IMR-90 (cell line): ENCODE measurements at regions not wholly inside any gene's neighbourhood (a gene's known extent, or its start where the extent isn't known, plus 50 kb on each side); places are given as distances from the start of the nearest gene placed in this dataset.

Experiments used
- ATAC-seq: fragments of 200-7000 bp; cut with Tn5 transposase; 2 replicates; pipeline ENCODE4 v1.9.1; 2020; ENCODE audit warnings: low read depth, mild to moderate bottlenecking, moderate library complexity
- BruUV-seq: library from RNA; stranded (reverse); fragments of 400-500 nt; replicated peaks from 2 replicates; lab custom pipeline; 2021; lab: Mats Ljungman, UMichigan
- CTCF ChIA-PET: fragments of 300-600 bp; formaldehyde crosslinking; extraction: SDS; loops from one replicate; lab custom pipeline; 2021; ENCODE audit warnings: antibody characterized with exemption; lab: Yijun Ruan, JAX
- POLR2A ChIA-PET: fragments of 300-600 bp; sonication (Branson Sonifier 250); formaldehyde crosslinking; loops from one replicate; lab custom pipeline; 2022; ENCODE audit warnings: antibody characterized with exemption; ENCODE audit not compliant: unreplicated experiment; lab: Charles Lee
- DNase-seq: peaks from one replicate; pipeline ENCODE4 v3.0.0; 2013
- H2AFZ ChIP-seq: replicated peaks from 2 replicates; pipeline ENCODE3; 2013; ENCODE audit warnings: low read length, mild to moderate bottlenecking; ENCODE audit not compliant: poor library complexity
- H2AK5ac ChIP-seq: 2 replicates; pipeline ENCODE4 v1.6.1; 2013; ENCODE audit warnings: low read depth, low read length, inconsistent platforms
- H2AK9ac ChIP-seq: replicated peaks from 2 replicates; pipeline ENCODE3; 2013; ENCODE audit warnings: mild to moderate bottlenecking, low read depth, low read length, moderate library complexity; ENCODE audit not compliant: poor library complexity
- H2BK120ac ChIP-seq: 2 replicates; pipeline ENCODE4 v1.6.1; 2013; ENCODE audit warnings: low read depth, low read length, inconsistent platforms
- H2BK15ac ChIP-seq: 3 replicates; pipeline ENCODE4 v1.6.1; 2013; ENCODE audit warnings: low read depth, low read length, inconsistent platforms
- H2BK20ac ChIP-seq: 2 replicates; pipeline ENCODE4 v1.6.1; 2013; ENCODE audit warnings: low read depth, mild to moderate bottlenecking, inconsistent platforms, low read length, moderate library complexity
- H2BK5ac ChIP-seq: 2 replicates; pipeline ENCODE4 v1.6.1; 2013; ENCODE audit warnings: mild to moderate bottlenecking, low read depth, low read length, inconsistent platforms; ENCODE audit not compliant: poor library complexity, severe bottlenecking
- H3K14ac ChIP-seq: replicated peaks from 2 replicates; pipeline ENCODE4 v1.6.1; 2013; ENCODE audit warnings: low read depth, low read length, inconsistent platforms
- H3K18ac ChIP-seq: 2 replicates; pipeline ENCODE4 v1.6.1; 2013; ENCODE audit warnings: low read depth, low read length, control low read depth
- H3K23ac ChIP-seq: 2 replicates; pipeline ENCODE4 v1.6.1; 2013; ENCODE audit warnings: low read depth, low read length, inconsistent platforms
- H3K27ac ChIP-seq: 2 replicates; pipeline ENCODE4 v1.5.1; 2013; ENCODE audit warnings: mild to moderate bottlenecking, control low read depth, low read length; ENCODE audit not compliant: insufficient read depth
- H3K27me3 ChIP-seq: 2 replicates; pipeline ENCODE4 v1.6.1; 2013; ENCODE audit warnings: low read length; ENCODE audit not compliant: control insufficient read depth, insufficient read depth
- H3K36me3 ChIP-seq: 2 replicates; pipeline ENCODE4 v1.6.1; 2013; ENCODE audit warnings: low read length, mixed read lengths; ENCODE audit not compliant: control insufficient read depth, insufficient read depth
- H3K4ac ChIP-seq: 2 replicates; pipeline ENCODE4 v1.6.1; 2013; ENCODE audit warnings: low read depth, low read length, inconsistent platforms
- H3K4me1 ChIP-seq: 2 replicates; pipeline ENCODE4 v1.6.1; 2013; ENCODE audit warnings: low read length, mixed read lengths; ENCODE audit not compliant: control insufficient read depth, insufficient read depth
- H3K4me2 ChIP-seq: 2 replicates; pipeline ENCODE4 v1.6.1; 2013; ENCODE audit warnings: low read depth, mild to moderate bottlenecking, control low read depth, low read length, moderate library complexity
- H3K4me3 ChIP-seq: 2 replicates; pipeline ENCODE4 v1.5.1; 2013; ENCODE audit warnings: low read depth, mild to moderate bottlenecking, control low read depth, low read length, moderate library complexity; ENCODE audit not compliant: insufficient read depth
- H3K56ac ChIP-seq: 2 replicates; pipeline ENCODE4 v1.6.1; 2013; ENCODE audit warnings: low read length, inconsistent platforms; ENCODE audit not compliant: insufficient read depth; ENCODE audit errors: extremely low read depth
- H3K79me1 ChIP-seq, 2 experiments: 2 replicates each; pipeline ENCODE4 v1.6.1; 2013; ENCODE audit warnings: low read length in 2 of 2, inconsistent platforms in 1 of 2, low read depth in 1 of 2
- H3K9ac ChIP-seq: 2 replicates; pipeline ENCODE4 v1.6.1; 2013; ENCODE audit warnings: low read depth, low read length, control low read depth
- H3K9me1 ChIP-seq: 2 replicates; pipeline ENCODE4 v1.6.1; 2013; ENCODE audit warnings: low read length, inconsistent platforms; ENCODE audit not compliant: insufficient read depth
- H3K9me3 ChIP-seq: 2 replicates; pipeline ENCODE4 v1.6.1; 2013; ENCODE audit warnings: low read length; ENCODE audit not compliant: control insufficient read depth, insufficient read depth
- H4K20me1 ChIP-seq: 2 replicates; pipeline ENCODE4 v1.6.1; 2013; ENCODE audit warnings: low read length, inconsistent platforms; ENCODE audit not compliant: insufficient read depth
- H4K5ac ChIP-seq: 2 replicates; pipeline ENCODE4 v1.6.1; 2013; ENCODE audit warnings: mild to moderate bottlenecking, low read depth, low read length, control low read depth
- H4K8ac ChIP-seq, 2 experiments: 2 replicates each; pipeline ENCODE4 v1.6.1; 2013; ENCODE audit warnings: low read depth in 2 of 2, low read length in 2 of 2, control low read depth in 1 of 2, inconsistent platforms in 1 of 2
- H4K91ac ChIP-seq: 2 replicates; pipeline ENCODE4 v1.6.1; 2013; ENCODE audit warnings: low read depth, low read length, inconsistent platforms; ENCODE audit not compliant: insufficient read depth
- CEBPB ChIP-seq: IDR thresholded peaks from 2 replicates; pipeline ENCODE4 v1.6.1; 2012; ENCODE audit warnings: low read depth, low read length, improper control_type of control experiment
- CHD1 ChIP-seq: IDR thresholded peaks from 2 replicates; pipeline ENCODE4 v1.6.1; 2012; ENCODE audit warnings: low read depth, low read length, improper control_type of control experiment
- RCOR1 ChIP-seq: IDR thresholded peaks from 2 replicates; pipeline ENCODE4 v1.6.1; 2012; ENCODE audit warnings: mild to moderate bottlenecking, low read length, improper control_type of control experiment; ENCODE audit not compliant: insufficient replicate concordance
- WGBS, 2 experiments: methylation state at CpG; one replicate each; pipeline versions ENCODE4 v1.1.5 to v1.1.7; 2013; ENCODE audit warnings: missing lambda C conversion rate in 2 of 2; ENCODE audit not compliant: insufficient read length in 1 of 2; ENCODE audit errors: extremely low coverage in 2 of 2; 5-methylcytosine and 5-hydroxymethylcytosine counted together
- dilution Hi-C: fragments of 300-500 bp; cut with HindIII; formaldehyde crosslinking; loops from one replicate; pipeline ENCODE4 v1.14.3; 2018; ENCODE audit warnings: low sequenced_read_pairs; ENCODE audit not compliant: unreplicated experiment
- in situ Hi-C: fragments of 300-500 bp; cut with MboI; formaldehyde crosslinking; loops from 3 replicates; pipeline ENCODE4 v1.14.3; 2019; ENCODE audit warnings: low sequenced_read_pairs, inconsistent platforms, mixed read lengths
- intact Hi-C: fragments of 100-400 bp; cut with micrococcal nuclease; formaldehyde crosslinking; loops from 2 replicates; pipeline ENCODE4 v1.10.0; 2022
- TF ChIP-seq, protein P1 (sequence below): fragments of 150-350 bp; IDR thresholded peaks from 2 replicates; pipeline ENCODE4 v1.6.1; 2017; ENCODE audit warnings: mild to moderate bottlenecking, antibody characterized with exemption, low read length, low read depth
- TF ChIP-seq, protein P2 (sequence below): fragments of 150-350 bp; IDR thresholded peaks from 2 replicates; pipeline ENCODE4 v1.6.1; 2016; ENCODE audit warnings: low read depth, mild to moderate bottlenecking, low read length, moderate library complexity, borderline replicate concordance

DNA sequence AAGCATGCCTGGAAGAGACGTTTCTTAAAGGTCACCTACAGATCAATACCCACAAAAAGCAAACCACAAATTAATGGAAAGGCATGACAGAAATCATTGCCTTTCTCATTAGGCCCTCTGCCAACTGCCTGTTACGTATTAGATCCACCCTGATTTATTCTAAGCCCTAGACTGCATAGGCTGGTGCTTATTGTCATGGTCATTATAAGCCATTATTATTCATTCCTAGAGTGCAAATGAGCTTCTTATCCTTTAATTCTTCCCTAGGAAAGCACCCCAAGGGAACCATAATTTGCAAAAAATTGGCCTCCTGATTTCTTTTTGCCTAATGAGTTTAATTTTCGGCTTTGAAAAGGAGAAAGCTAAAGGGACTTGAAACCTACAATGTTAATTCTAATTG, 184.2 kb upstream of the GPRIN3 start:
- Histone ChIP-seq H2BK5ac (peak overlapping the region; percentile 89), H3K9me1 (peaks cover 2% of the 10 kb centered on the region; the same call in 1 of the 2 replicates), H3K18ac (peak overlapping the region; percentile 96), H3K9me3 (no peaks in the 10 kb centered on the region), H3K4me3 (no peak overlapping the region), H3K14ac (peak overlapping the region; percentile 69; the same call in 1 of the 2 replicates), H3K79me1 (no peaks in the 10 kb centered on the region), H3K4ac (peak overlapping the region; percentile 46; the same call in 1 of the 2 replicates), H2AK5ac (no peak overlapping the region), H2BK20ac (peak overlapping the region; percentile 85; the same call in 1 of the 2 replicates), H4K8ac (peak overlapping the region; percentile 43 to 61; a peak in 2 of 4 replicates), H4K91ac (no peak overlapping the region), H3K56ac (no peak overlapping the region), H2AK9ac (no peak overlapping the region), H3K27ac (no peak overlapping the region), H2BK120ac (peak overlapping the region; percentile 67; the same call in 1 of the 2 replicates), H2AFZ (no peak overlapping the region), H2BK15ac (0 out of 3 replicates have a peak overlapping the region, but pooled peaks have one; percentile 1), H3K4me1 (peaks cover 6% of the 10 kb centered on the region), H4K20me1 (no peaks in the 10 kb centered on the region), H3K36me3 (no peaks in the 10 kb centered on the region), H3K23ac (no peak overlapping the region; the same call in 1 of the 2 replicates), H3K9ac (no peak overlapping the region; the same call in 1 of the 2 replicates), H4K5ac (peak overlapping the region; percentile 83; the same call in 1 of the 2 replicates), H3K4me2 (peak overlapping the region; percentile 47; the same call in 1 of the 2 replicates), H3K27me3 (no peaks in the 10 kb centered on the region)
- ChIA-PET CTCF (interaction anchor here (1.2 kb wide), 1 partner anchor 11 kb away, joined by 4 read pairs; no protein-coding TSS in a partner anchor), POLR2A (no interaction called here)
- no TSS peak for BruUV-seq
- TF ChIP-seq, protein P1, sequence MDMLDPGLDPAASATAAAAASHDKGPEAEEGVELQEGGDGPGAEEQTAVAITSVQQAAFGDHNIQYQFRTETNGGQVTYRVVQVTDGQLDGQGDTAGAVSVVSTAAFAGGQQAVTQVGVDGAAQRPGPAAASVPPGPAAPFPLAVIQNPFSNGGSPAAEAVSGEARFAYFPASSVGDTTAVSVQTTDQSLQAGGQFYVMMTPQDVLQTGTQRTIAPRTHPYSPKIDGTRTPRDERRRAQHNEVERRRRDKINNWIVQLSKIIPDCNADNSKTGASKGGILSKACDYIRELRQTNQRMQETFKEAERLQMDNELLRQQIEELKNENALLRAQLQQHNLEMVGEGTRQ = no peak
- TF ChIP-seq RCOR1 (no peak), CEBPB (no peak), CHD1 (no peak)
- TF ChIP-seq, protein P2, sequence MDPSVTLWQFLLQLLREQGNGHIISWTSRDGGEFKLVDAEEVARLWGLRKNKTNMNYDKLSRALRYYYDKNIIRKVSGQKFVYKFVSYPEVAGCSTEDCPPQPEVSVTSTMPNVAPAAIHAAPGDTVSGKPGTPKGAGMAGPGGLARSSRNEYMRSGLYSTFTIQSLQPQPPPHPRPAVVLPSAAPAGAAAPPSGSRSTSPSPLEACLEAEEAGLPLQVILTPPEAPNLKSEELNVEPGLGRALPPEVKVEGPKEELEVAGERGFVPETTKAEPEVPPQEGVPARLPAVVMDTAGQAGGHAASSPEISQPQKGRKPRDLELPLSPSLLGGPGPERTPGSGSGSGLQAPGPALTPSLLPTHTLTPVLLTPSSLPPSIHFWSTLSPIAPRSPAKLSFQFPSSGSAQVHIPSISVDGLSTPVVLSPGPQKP = no peak
- no CpG with 5 or more reads among the region's 3 CpGs for WGBS, 2 experiments
- ATAC-seq = no peak
- no peak for DNase-seq
- intact Hi-C loops (loop anchor here (1.0 kb wide), 1 partner anchor 48 kb away; no protein-coding TSS in a partner anchor), in situ Hi-C loops (loop anchor here (25.0 kb wide), 1 partner anchor 371 kb away; no protein-coding TSS in a partner anchor), dilution Hi-C loops (no loop called here)
